H1 (cell line): ENCODE measurements at regions not wholly inside any gene's neighbourhood (a gene's known extent, or its start where the extent isn't known, plus 50 kb on each side); places are given as distances from the start of the nearest gene placed in this dataset.

ENCODE experiments used
- CTCF ChIA-PET: fragments of 300-600 bp; sonication (Branson Sonifier 250); formaldehyde crosslinking; loops from one replicate; lab custom pipeline; 2021; ENCODE audit not compliant: partially characterized antibody; lab: Charles Lee
- POLR2A ChIA-PET: fragments of 300-600 bp; sonication (Branson Sonifier 250); formaldehyde crosslinking; loops from one replicate; lab custom pipeline; 2021; ENCODE audit warnings: inconsistent platforms; ENCODE audit not compliant: partially characterized antibody; lab: Charles Lee
- DNase-seq, 2 experiments: peaks; one replicate each; pipeline versions ENCODE4 v3.0.0 to v3.0.0-alpha.2; 2010 to 2022; ENCODE audit warnings: low spot score in 2 of 2, low read depth in 1 of 2, mixed read lengths in 1 of 2
- FAIRE-seq: peaks from 2 replicates; lab custom pipeline; 2011; peaks lifted over from hg19 to GRCh38; lab: Jason Lieb, UNC
- H2AFZ ChIP-seq: 2 replicates; pipeline ENCODE4 v1.8.1; 2012; ENCODE audit warnings: low read length, inconsistent platforms
- H2AK5ac ChIP-seq: 2 replicates; pipeline ENCODE4 v1.6.1; 2013; ENCODE audit warnings: low read depth, low read length
- H2BK120ac ChIP-seq: replicated peaks from 2 replicates; pipeline ENCODE3; 2013; ENCODE audit warnings: low read depth, low read length, inconsistent platforms
- H2BK12ac ChIP-seq: 2 replicates; pipeline ENCODE4 v1.6.1; 2013; ENCODE audit warnings: low read depth, low read length
- H2BK15ac ChIP-seq: 2 replicates; pipeline ENCODE4 v1.6.1; 2013; ENCODE audit warnings: low read length
- H2BK20ac ChIP-seq: 2 replicates; pipeline ENCODE4 v1.6.1; 2013; ENCODE audit warnings: low read length
- H2BK5ac ChIP-seq: 2 replicates; pipeline ENCODE4 v1.6.1; 2013; ENCODE audit warnings: low read depth, low read length
- H3K14ac ChIP-seq: 2 replicates; pipeline ENCODE4 v1.6.1; 2013; ENCODE audit warnings: inconsistent platforms; ENCODE audit not compliant: insufficient read length
- H3K18ac ChIP-seq: 2 replicates; pipeline ENCODE4 v1.6.1; 2013; ENCODE audit warnings: low read length; ENCODE audit errors: extremely low read depth
- H3K23ac ChIP-seq: 2 replicates; pipeline ENCODE4 v1.6.1; 2013; ENCODE audit warnings: inconsistent platforms; ENCODE audit not compliant: insufficient read length
- H3K23me2 ChIP-seq: 2 replicates; pipeline ENCODE4 v1.6.1; 2013; ENCODE audit warnings: low read depth, low read length
- H3K27ac ChIP-seq: 2 replicates; pipeline ENCODE4 v1.6.1; 2011; ENCODE audit warnings: low read depth, low read length, inconsistent platforms
- H3K27me3 ChIP-seq, 4 experiments: replicated peaks in 1 of 4; 1 replicate in 1 of 4; 2 replicates in 3 of 4; pipeline versions ENCODE4 v1.6.1 to v1.8.1; 2011 to 2013; ENCODE audit warnings: low read length in 3 of 4, mild to moderate bottlenecking in 3 of 4, inconsistent platforms in 2 of 4, mixed read lengths in 2 of 4, moderate library complexity in 1 of 4; ENCODE audit not compliant: control insufficient read depth in 3 of 4, insufficient read depth in 3 of 4; ENCODE audit errors: extremely low read depth in 1 of 4
- H3K36me3 ChIP-seq, 4 experiments: 2 replicates each; pipeline versions ENCODE4 v1.6.1 to v1.8.1; 2011 to 2013; ENCODE audit warnings: mild to moderate bottlenecking in 4 of 4, low read length in 3 of 4, moderate library complexity in 2 of 4, control low read depth in 1 of 4, inconsistent platforms in 1 of 4; ENCODE audit not compliant: insufficient read depth in 4 of 4, control insufficient read depth in 2 of 4
- H3K4ac ChIP-seq: replicated peaks from 2 replicates; pipeline ENCODE3; 2013; ENCODE audit warnings: low read length, low read depth, mixed read lengths, inconsistent platforms; ENCODE audit not compliant: insufficient read length
- H3K4me1 ChIP-seq, 4 experiments: replicated peaks in 1 of 4; 1 replicate in 1 of 4; 2 replicates in 3 of 4; pipeline versions ENCODE4 v1.6.1 to v1.8.1; 2011 to 2013; ENCODE audit warnings: low read length in 3 of 4, inconsistent platforms in 2 of 4, mixed read lengths in 1 of 4; ENCODE audit not compliant: insufficient read depth in 4 of 4, control insufficient read depth in 3 of 4
- H3K4me2 ChIP-seq, 2 experiments: 2 replicates each; pipeline versions ENCODE4 v1.6.1 to v1.8.1; 2011 to 2013; ENCODE audit warnings: low read depth in 2 of 2, low read length in 2 of 2, control low read depth in 1 of 2, inconsistent platforms in 1 of 2, mild to moderate bottlenecking in 1 of 2; ENCODE audit not compliant: insufficient read depth in 1 of 2
- H3K4me3 ChIP-seq, 4 experiments: fragments of 200-600, 300-600 bp in 1 of 4; sonication (generic), shearing (Covaris generic), sonication (Bioruptor Twin) in 1 of 4; 2 replicates each; pipeline versions ENCODE4 v1.5.1 to v1.8.1; 2011 to 2016; ENCODE audit warnings: low read length in 4 of 4, low read depth in 3 of 4, control low read depth in 2 of 4, inconsistent platforms in 2 of 4, mild to moderate bottlenecking in 2 of 4, mixed read lengths in 1 of 4, moderate library complexity in 1 of 4; ENCODE audit not compliant: insufficient read depth in 2 of 4; ENCODE audit errors: extremely low read depth in 1 of 4
- H3K56ac ChIP-seq: replicated peaks from 2 replicates; pipeline ENCODE3; 2013; ENCODE audit warnings: low read depth, mild to moderate bottlenecking, mixed read lengths, low read length, inconsistent platforms; ENCODE audit not compliant: insufficient read length
- H3K79me1 ChIP-seq: 2 replicates; pipeline ENCODE4 v1.6.1; 2013; ENCODE audit warnings: low read depth, low read length, control low read depth
- H3K79me2 ChIP-seq, 2 experiments: 2 replicates each; pipeline versions ENCODE4 v1.6.1 to v1.8.1; 2012 to 2013; ENCODE audit warnings: low read length in 2 of 2, mild to moderate bottlenecking in 2 of 2, inconsistent platforms in 1 of 2; ENCODE audit not compliant: insufficient read depth in 2 of 2, control insufficient read depth in 1 of 2
- H3K9ac ChIP-seq, 4 experiments: replicated peaks in 1 of 4; 1 replicate in 1 of 4; 2 replicates in 3 of 4; pipeline versions ENCODE4 v1.6.1 to v1.8.1; 2011 to 2013; ENCODE audit warnings: low read depth in 3 of 4, low read length in 3 of 4, control low read depth in 2 of 4, mild to moderate bottlenecking in 2 of 4, moderate library complexity in 2 of 4, inconsistent platforms in 1 of 4; ENCODE audit errors: extremely low read depth in 1 of 4
- H3K9me3 ChIP-seq, 2 experiments: 2 replicates each; pipeline versions ENCODE4 v1.6.1 to v1.8.1; 2012 to 2013; ENCODE audit warnings: mild to moderate bottlenecking in 2 of 2, moderate library complexity in 2 of 2, control low read depth in 1 of 2, inconsistent platforms in 1 of 2, low read depth in 1 of 2, low read length in 1 of 2, mixed read lengths in 1 of 2; ENCODE audit not compliant: insufficient read depth in 2 of 2
- H4K20me1 ChIP-seq, 2 experiments: replicated peaks in 1 of 2; 2 replicates each; pipeline versions ENCODE3 to v1.8.1; 2011 to 2013; ENCODE audit warnings: inconsistent platforms in 2 of 2, low read length in 2 of 2, mild to moderate bottlenecking in 1 of 2; ENCODE audit not compliant: insufficient read depth in 2 of 2, control insufficient read depth in 1 of 2
- H4K5ac ChIP-seq: 2 replicates; pipeline ENCODE4 v1.6.1; 2013; ENCODE audit warnings: low read length, low read depth, mixed read lengths, inconsistent platforms; ENCODE audit not compliant: insufficient read length
- H4K8ac ChIP-seq: 2 replicates; pipeline ENCODE4 v1.8.0; 2013; ENCODE audit warnings: mild to moderate bottlenecking, moderate library complexity, low read length, inconsistent platforms; ENCODE audit not compliant: insufficient read depth; ENCODE audit errors: extremely low read depth
- H4K91ac ChIP-seq: replicated peaks from 2 replicates; pipeline ENCODE3; 2013; ENCODE audit warnings: low read length, mixed read lengths, inconsistent platforms; ENCODE audit not compliant: insufficient read length
- BACH1 ChIP-seq: IDR thresholded peaks from 2 replicates; pipeline ENCODE4 v1.6.1; 2012; ENCODE audit warnings: low read length, improper control_type of control experiment
- BCL11A ChIP-seq, 2 experiments: IDR thresholded peaks; one replicate each; pipeline ENCODE4 v1.6.1; 2011; ENCODE audit warnings: low read depth in 2 of 2, low read length in 2 of 2, mild to moderate bottlenecking in 2 of 2
- BRCA1 ChIP-seq: IDR thresholded peaks from 2 replicates; pipeline ENCODE4 v1.6.1; 2012; ENCODE audit warnings: low read depth, low read length, improper control_type of control experiment
- CBX8 ChIP-seq: fragments of 300-800, 300-1000 bp; sonication (generic); IDR thresholded peaks from 2 replicates; pipeline ENCODE4 v1.7.1; 2016; ENCODE audit warnings: low read depth, low read length, borderline replicate concordance
- CEBPB ChIP-seq: IDR thresholded peaks from 2 replicates; pipeline ENCODE4 v1.6.1; 2012; ENCODE audit warnings: low read depth, low read length
- SIX5 ChIP-seq: IDR thresholded peaks from 2 replicates; pipeline ENCODE4 v1.6.1; 2011; ENCODE audit warnings: mild to moderate bottlenecking, low read depth, low read length
- SP4 ChIP-seq: IDR thresholded peaks from 2 replicates; pipeline ENCODE4 v1.6.1; 2012; ENCODE audit warnings: low read length, inconsistent platforms

- Histone ChIP-seq H4K20me1 (no peaks in the 10 kb centered on the region), H2AK5ac (no peak overlapping the region), H4K8ac (no peak overlapping the region), H2BK15ac (no peak overlapping the region), H3K9ac (no peak overlapping the region), H3K4me1 (no peaks in the 10 kb centered on the region; a peak in 1 of 7 replicates), H2BK120ac (no peak overlapping the region), H3K14ac (no peak overlapping the region), H2BK20ac (no peak overlapping the region), H4K5ac (no peak overlapping the region), H3K27ac (no peak overlapping the region), H3K36me3 (no peaks in the 10 kb centered on the region), H3K23me2 (no peaks in the 10 kb centered on the region), H3K9me3 (no peaks in the 10 kb centered on the region), H3K4ac (no peak overlapping the region), H2BK5ac (no peak overlapping the region), H3K27me3 (no peaks in the 10 kb centered on the region), H3K4me3 (no peak overlapping the region), H2BK12ac (no peak overlapping the region), H3K79me2 (no peaks in the 10 kb centered on the region), H4K91ac (no peak overlapping the region), H3K79me1 (no peaks in the 10 kb centered on the region), H3K23ac (no peak overlapping the region), H3K56ac (no peak overlapping the region), H3K4me2 (no peak overlapping the region), H3K18ac (no peak overlapping the region), H2AFZ (no peak overlapping the region)
- FAIRE-seq (no peak), DNase-seq (no peak)
- CTCF ChIA-PET: interaction anchor here (0.7 to 1.1 kb wide), 3 partner anchors 35 to 797 kb away, joined by 3 read pairs; no protein-coding TSS in a partner anchor
- POLR2A ChIA-PET: no interaction called here
- no peak for TF ChIP-seq BCL11A (IDR thresholded peaks at IDR 0.05; ENCODE audit: low read depth in 2 of 2, low read length in 2 of 2)
- TF ChIP-seq BACH1: no peak
- no peak for TF ChIP-seq CBX8
- no peak for TF ChIP-seq SIX5
- TF ChIP-seq CEBPB: no peak
- TF ChIP-seq BRCA1: no peak
- TF ChIP-seq SP4: no peak
These were observed 669.6 kb downstream of the DIAPH3 start for GRCh38 chr13:59494151-59494550.
